ENCODE measurements at regions not wholly inside any gene's neighbourhood (a gene's known extent, or its start where the extent isn't known, plus 50 kb on each side); places are given as distances from the start of the nearest gene placed in this dataset.

DNA sequence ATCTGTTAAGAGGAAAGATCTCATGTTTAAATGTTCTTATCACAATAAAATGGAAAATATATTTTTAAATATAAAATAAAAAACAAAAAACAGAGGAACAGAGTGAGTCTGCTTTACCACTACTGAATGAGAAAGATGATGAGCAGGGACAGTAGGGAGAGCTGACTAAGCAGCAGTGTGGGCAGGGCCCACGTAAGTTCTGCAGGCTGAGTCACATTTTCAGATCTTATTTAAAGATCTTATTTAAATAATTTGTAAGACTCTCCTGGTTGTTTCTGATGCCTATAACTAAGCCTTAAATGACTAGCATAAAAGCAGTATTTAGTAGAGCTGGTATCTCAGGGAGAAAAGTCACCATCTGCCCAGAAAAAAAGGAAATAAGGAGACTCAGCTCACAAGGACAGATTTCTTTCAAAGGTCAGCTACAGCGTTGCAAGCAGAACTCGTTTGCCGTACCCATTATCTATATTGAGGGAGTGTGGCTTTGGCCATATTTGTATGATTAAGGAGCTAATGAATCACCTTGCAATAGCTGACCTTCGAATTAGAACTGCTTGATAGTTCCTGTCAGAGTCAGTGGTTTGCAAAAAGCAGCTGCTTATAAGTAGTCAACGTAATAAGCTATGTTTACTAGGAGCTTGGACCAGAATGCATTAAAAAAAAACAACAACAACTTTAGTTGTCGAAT lies 322.1 kb upstream of the CHAC2 start:
- peak; percentile 88 to 93 for ATAC-seq

DNA sequence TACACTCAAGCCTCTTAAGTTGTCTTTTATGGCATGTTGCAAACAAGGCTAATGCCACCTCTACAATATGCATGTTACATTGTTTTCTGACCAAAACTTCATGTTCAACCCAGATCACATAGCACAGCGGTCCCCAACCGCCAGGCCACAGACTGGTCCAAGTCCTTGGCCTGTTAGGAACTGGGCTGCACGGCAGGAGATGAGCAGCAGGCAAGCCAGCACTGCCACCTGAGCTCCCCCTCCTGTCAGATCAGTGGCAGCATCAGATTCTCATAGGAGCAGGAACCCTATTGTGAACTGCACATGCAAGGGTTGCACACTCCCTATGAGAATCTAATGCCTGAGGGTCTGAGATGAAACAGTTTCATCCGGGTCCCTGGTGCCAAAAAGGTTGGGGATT lies 324.8 kb upstream of the CHAC2 start:
- ATAC-seq, result no peak

- no peak for ATAC-seq
Observed at GRCh38 chr2:53442093-53442492, 325.5 kb upstream of the CHAC2 start.

- no peak for ATAC-seq
Observed at GRCh38 chr2:53438692-53439091, 328.9 kb upstream of the CHAC2 start.

DNA sequence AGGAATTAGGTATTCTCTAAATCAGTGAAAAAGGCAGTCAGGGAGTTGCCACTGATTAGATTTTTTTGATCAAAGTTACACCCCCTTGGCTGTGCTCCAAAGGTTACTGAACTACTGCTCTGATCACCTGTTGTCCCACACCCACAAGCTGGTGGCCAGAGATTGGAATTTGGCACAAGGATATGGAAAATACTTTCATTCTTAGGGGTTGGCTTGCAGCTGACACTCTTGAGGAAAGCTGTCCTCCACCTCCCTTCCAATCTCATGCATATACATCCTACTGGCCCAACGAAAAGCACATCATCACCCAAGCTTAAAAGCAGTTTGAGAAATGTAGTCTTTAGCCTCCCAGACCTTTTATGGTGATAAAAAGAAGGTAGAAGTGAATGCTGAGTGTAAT lies 329.5 kb upstream of the CHAC2 start:
- ATAC-seq, result no peak

- ATAC-seq, result no peak
Observed at GRCh38 chr2:53437371-53437770, 330.2 kb upstream of the CHAC2 start.

GRCh38 chr2:53436882-53437281 lies 330.7 kb upstream of the CHAC2 start:
- no peak for ATAC-seq

- no peak for ATAC-seq
Observed at GRCh38 chr2:53435610-53436009, 332.0 kb upstream of the CHAC2 start.

DNA sequence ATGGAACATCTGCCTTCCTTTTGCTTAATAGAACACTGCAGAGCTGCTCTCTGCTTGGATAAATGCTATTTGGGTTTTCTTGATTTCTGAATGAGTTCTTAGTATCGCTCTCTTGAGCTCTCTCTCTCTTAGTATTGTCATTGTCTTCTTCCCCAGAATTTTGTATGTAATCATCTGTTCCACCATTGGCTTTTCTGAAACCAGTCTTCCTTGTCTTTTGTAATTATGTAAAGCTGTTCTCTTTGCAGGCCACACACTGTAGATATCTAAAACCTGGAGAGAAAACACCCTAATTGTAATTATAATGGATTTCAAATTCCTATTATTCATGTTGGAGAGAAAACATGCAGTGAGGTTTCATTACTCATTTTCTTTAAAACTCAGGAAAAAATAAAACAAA lies 333.1 kb upstream of the CHAC2 start:
- no peak for ATAC-seq

DNA sequence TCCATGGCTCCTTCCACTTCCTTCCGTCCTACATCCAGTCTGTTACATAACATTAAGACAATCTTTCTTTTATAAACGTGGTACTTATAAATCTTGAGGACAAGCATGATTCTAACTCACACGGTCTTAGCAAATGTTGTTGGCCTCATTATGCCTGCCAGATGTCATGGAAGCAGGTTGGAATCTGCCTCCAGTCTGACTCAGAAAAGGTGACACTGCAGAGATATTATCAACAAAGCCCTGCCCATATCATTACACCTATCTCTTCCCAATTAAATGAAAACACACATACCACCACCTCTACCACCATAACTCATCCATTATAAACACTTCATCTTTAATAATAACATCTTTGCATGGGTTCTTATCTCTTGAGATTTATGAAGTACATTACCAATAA lies 334.7 kb upstream of the CHAC2 start:
- ATAC-seq, result no peak

DNA sequence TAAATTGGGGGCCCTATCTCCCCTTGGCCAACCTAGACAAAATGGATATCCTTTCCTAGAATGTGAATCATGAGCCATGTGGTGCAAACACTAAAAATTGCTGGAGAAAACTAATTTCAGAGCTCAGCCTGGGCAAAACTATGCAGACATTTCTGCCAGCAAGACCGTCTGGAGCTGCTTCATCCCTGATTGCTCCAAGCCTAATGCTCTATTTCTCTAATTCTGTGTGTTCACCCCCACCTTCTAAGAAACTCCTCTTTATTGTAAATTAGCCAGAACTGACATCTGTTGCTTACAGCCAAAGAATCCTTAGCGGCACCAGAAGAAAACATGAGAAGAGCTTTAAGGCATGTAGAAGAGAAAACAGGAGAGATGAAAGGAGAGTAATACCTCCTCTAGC lies 337.7 kb upstream of the CHAC2 start:
- ATAC-seq, result no peak

DNA sequence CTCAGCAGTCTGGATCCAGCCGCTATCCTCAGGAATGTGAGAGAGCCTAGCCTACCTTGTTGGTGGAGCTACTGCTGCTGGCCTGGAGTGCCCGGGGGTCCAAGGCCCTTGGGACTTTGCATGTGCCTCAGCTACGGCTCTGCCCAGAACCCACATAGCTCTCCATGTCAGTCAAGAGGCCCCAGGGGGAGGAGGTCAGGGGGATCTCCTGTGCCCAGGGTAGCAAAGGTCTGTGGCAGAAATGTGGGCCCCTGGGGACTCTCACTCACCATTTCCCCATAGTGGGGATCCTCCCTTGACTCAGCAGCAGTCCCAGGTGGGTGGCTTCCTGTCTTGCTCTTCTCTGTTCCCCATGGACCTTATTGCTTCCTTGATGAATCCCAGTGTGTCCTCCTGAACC lies 342.7 kb upstream of the CHAC2 start:
- ATAC-seq, result peak in 1 of 2 donors; percentile 41

- no peak for ATAC-seq
Observed at GRCh38 chr2:53423465-53423864, 344.1 kb upstream of the CHAC2 start.

- no peak for ATAC-seq
Observed at GRCh38 chr2:53422979-53423378, 344.6 kb upstream of the CHAC2 start.

DNA sequence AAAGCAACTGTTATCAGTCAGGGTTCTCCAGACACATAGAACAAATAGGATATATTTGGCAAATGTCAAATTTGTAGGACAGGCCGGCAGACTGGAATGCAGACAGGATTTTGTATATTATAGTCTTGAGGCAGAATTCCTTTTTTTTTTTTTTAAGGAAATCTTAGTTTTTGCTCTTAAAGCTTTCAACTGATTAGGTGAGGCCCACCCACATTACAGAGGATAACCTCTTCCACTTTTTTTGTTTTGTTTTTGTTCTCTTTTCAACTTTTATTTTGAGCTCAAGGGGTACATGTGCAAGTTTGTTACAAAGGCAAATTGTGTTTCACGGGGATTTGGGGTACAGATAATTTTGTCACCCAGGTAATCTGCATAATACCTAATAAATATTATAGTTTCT lies 350.2 kb upstream of the CHAC2 start:
- ATAC-seq, result no peak

DNA sequence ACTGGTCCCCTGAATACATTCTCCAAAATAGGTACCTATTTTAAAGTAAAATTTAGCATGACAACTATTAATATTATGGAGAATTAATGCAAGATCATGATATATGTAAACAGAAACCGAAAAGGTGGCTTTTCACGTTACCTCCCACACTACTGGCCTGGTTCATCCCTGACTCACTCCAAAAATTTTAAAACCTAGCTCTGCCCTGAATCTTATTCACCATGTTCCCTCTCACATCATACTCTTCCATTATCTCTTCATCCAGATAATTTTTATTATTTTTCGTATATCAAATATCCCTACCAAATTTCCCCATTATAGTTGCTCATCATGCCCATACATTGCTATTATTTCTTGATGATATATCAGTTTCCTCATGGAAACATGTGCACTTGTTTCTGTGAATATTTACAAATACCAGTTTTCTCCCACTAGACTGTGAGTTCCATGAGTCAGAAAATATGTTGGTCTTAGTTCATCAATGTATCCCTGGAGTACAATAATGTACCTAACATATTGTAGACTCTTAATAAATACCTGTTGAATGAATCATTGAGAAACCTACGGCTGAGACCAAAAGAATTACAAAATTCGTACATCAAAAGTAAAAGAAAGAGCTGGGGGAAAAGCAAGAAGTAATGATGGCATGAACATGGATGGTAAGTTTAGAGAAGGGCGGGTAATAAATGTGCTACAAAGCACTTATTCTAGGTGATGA lies 360.1 kb upstream of the CHAC2 start:
- no peak for ATAC-seq

DNA sequence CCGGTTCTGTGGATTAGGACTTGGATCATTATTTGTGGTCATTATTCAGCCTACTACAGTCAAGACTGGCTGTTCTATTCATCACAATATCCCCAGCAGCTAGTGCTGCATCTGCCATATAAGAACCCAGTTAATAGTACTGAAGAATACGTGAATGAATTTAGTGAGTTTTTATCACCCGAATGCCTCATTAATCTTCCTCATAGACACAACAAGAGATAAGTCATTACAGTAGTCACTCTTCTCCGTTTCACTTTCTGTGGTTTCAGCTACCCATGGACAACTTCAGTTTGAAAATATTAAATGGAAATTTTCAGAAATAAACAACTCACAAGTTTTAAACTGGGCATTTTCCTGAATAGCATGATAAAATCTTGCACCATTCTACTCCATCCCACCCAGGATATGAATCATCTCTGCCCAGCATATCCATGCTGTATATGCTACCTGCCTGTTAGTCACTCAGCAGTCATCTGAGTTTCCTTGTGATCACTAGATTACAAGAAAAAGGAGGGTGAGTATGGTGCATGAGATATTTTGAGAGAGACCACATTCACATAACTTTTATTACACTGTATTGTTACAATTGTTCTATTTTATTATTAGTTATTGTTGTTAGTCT lies 363.7 kb upstream of the CHAC2 start:
- ATAC-seq, result peak in 1 of 2 donors; percentile 48

DNA sequence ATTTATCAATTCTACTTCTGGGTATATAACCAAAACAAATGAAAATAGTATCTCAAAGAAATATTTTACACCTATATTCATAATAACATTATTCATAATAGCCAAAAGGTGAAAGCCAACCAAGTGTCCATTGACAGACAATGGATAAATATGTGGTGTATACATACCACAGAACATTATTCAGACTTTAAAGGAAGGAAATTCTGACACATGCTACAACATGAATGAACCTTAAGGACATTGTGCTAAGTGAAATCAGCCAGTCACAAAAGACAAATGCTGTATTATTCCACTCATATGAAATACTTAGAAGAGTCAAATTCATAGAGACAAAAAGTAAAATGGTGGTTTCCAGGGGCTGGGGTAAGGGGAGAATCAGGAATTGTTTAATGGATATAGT lies 370.5 kb upstream of the CHAC2 start:
- ATAC-seq, result no peak

- no peak for ATAC-seq
Observed at GRCh38 chr2:53381271-53381670, 386.3 kb upstream of the CHAC2 start.

- ATAC-seq, result no peak
Observed at GRCh38 chr2:53379547-53379946, 388.1 kb upstream of the CHAC2 start.

GRCh38 chr2:53378791-53379190 lies 388.8 kb upstream of the CHAC2 start:
- ATAC-seq, result no peak

DNA sequence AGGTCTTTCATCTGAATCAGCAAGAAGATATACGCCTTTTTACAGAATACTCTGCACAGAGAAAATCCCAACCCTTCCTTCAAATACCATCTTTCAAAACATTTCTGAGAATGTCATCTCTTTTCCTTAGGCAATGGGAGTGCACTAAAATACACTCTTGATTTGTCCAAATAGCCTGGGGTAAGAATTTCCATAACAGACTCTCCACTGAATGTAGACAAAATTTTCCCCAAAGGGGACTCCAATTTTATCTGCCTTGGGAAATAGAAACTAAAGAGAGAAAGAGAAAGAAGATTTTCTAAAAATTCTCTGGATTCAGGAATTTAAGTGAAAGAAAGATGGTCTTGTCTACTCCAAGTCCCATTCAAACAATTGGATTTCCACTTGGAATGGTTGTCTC lies 394.5 kb upstream of the CHAC2 start:
- ATAC-seq, result no peak

DNA sequence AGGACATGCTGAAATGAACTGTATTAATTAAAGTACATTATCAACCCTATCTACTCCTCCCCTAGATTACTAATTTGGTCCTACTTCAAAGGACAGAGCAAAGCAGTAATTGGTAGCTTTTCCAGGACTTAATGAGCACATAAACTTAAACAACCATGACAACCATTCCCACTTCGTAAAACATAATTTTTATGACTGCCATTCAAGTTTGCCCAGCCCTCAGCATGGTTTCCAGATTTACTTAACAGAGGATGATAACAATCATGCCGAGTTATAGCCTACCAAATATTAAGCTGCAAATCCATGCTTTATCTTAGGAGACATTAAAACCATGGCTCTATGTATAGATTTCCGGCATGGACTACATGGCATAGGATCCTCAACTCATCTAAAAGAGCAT lies 401.1 kb upstream of the CHAC2 start:
- no peak for ATAC-seq

DNA sequence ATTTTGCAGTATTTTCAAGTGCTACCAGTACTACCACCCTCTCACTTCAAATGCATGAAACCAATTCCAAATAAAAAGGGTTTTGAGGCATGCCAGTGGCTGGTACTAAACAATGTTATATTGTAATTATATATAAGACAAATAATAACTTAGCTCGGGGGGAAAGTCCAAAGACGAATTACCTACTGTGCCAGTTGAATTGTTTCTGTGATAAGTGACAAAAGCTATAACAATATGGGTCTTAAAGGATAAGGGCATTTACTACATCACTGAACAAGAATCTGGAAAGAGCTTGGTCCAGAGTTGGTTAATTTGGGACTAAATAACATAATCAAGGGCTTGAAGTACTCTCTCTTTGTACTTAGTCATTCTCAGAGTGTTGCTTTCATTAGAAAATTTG lies 404.7 kb upstream of the CHAC2 start:
- ATAC-seq, result no peak
